CD14-positive monocyte (primary cell): ENCODE measurements at regions not wholly inside any gene's neighbourhood (a gene's known extent, or its start where the extent isn't known, plus 50 kb on each side); places are given as distances from the start of the nearest gene placed in this dataset.

ENCODE experiments used
- DNase-seq, 3 donors: peaks; one replicate each; pipeline ENCODE4 v3.0.0-alpha.2; 2011 to 2022
- H2AFZ ChIP-seq: 2 replicates; pipeline ENCODE4 v1.6.0; 2012; ENCODE audit warnings: mild to moderate bottlenecking, low read depth, low read length, inconsistent platforms; ENCODE audit not compliant: insufficient read depth, poor library complexity, severe bottlenecking
- H3K27ac ChIP-seq, 2 donors: 1 replicate in 1 of 2; 2 replicates in 1 of 2; pipeline ENCODE4 v1.5.1; 2012 to 2013; ENCODE audit warnings: low read length in 2 of 2, control low read depth in 1 of 2, inconsistent platforms in 1 of 2, low read depth in 1 of 2, mild to moderate bottlenecking in 1 of 2
- H3K27me3 ChIP-seq, 2 donors: one replicate each; pipeline versions ENCODE4 v1.6.0 to v1.6.1; 2011 to 2013; ENCODE audit warnings: low read length in 2 of 2; ENCODE audit not compliant: control insufficient read depth in 2 of 2, insufficient read depth in 2 of 2
- H3K36me3 ChIP-seq, 2 donors: replicated peaks in 1 of 2; 1 replicate in 1 of 2; 2 replicates in 1 of 2; pipeline versions ENCODE4 v1.5.1 to v1.6.1; 2012 to 2013; ENCODE audit warnings: low read length in 2 of 2, control low read depth in 1 of 2, inconsistent platforms in 1 of 2, mild to moderate bottlenecking in 1 of 2; ENCODE audit not compliant: insufficient read depth in 2 of 2, control insufficient read depth in 1 of 2
- H3K4me1 ChIP-seq, 2 donors: 1 replicate in 1 of 2; 2 replicates in 1 of 2; pipeline versions ENCODE4 v1.5.1 to v1.6.1; 2012 to 2013; ENCODE audit warnings: low read length in 2 of 2, control low read depth in 1 of 2, inconsistent platforms in 1 of 2, mild to moderate bottlenecking in 1 of 2, moderate library complexity in 1 of 2; ENCODE audit not compliant: insufficient read depth in 2 of 2, control insufficient read depth in 1 of 2
- H3K4me2 ChIP-seq: replicated peaks from 2 replicates; pipeline ENCODE3; 2012; ENCODE audit warnings: low read length, moderate library complexity, mild to moderate bottlenecking; ENCODE audit not compliant: poor library complexity, severe bottlenecking; ENCODE audit errors: extremely low read depth
- H3K4me3 ChIP-seq, 3 experiments: fragments of 200-600 bp in 1 of 3; sonication (generic) in 1 of 3; replicated peaks in 1 of 3; 1 replicate in 2 of 3; 2 replicates in 1 of 3; pipeline ENCODE4 v1.5.1; 2011 to 2013; ENCODE audit warnings: low read length in 3 of 3, mild to moderate bottlenecking in 3 of 3, control low read depth in 2 of 3, low read depth in 2 of 3, inconsistent platforms in 1 of 3, moderate library complexity in 1 of 3
- H3K79me2 ChIP-seq: 2 replicates; pipeline ENCODE4 v1.6.0; 2012; ENCODE audit warnings: mild to moderate bottlenecking, control low read depth, inconsistent platforms, low read length, moderate library complexity; ENCODE audit not compliant: insufficient read depth
- H3K9ac ChIP-seq: 2 replicates; pipeline ENCODE4 v1.6.0; 2017; ENCODE audit warnings: low read length, mild to moderate bottlenecking; ENCODE audit not compliant: insufficient read depth, poor library complexity, severe bottlenecking
- H3K9me3 ChIP-seq, 2 donors: replicated peaks in 1 of 2; 1 replicate in 1 of 2; 2 replicates in 1 of 2; pipeline versions ENCODE4 v1.5.1 to v1.6.1; 2012 to 2013; ENCODE audit warnings: low read length in 2 of 2, control low read depth in 1 of 2; ENCODE audit not compliant: control insufficient read depth in 1 of 2, insufficient read depth in 1 of 2
- H4K20me1 ChIP-seq: 2 replicates; pipeline ENCODE4 v1.6.0; 2012; ENCODE audit warnings: mild to moderate bottlenecking, low read length, control low read depth, moderate library complexity; ENCODE audit not compliant: insufficient read depth
- H3K27ac Mint-ChIP-seq, 7 donors: one replicate each; pipeline ENCODE4 v1.8.0; 2020; ENCODE audit warnings: mild to moderate bottlenecking in 7 of 7, mixed read lengths in 7 of 7, moderate library complexity in 6 of 7, inconsistent platforms in 2 of 7
- H3K27me3 Mint-ChIP-seq, 3 donors: one replicate each; pipeline ENCODE4 v1.8.0; 2021 to 2022; ENCODE audit warnings: low read depth in 3 of 3, mild to moderate bottlenecking in 3 of 3, mixed read lengths in 3 of 3, moderate library complexity in 3 of 3, inconsistent platforms in 1 of 3
- H3K36me3 Mint-ChIP-seq, 2 donors: one replicate each; pipeline ENCODE4 v1.8.0; 2020; ENCODE audit warnings: mixed read lengths in 2 of 2, inconsistent platforms in 1 of 2, mild to moderate bottlenecking in 1 of 2
- H3K4me1 Mint-ChIP-seq: one replicate; pipeline ENCODE4 v1.8.0; 2020; ENCODE audit warnings: mild to moderate bottlenecking, mixed read lengths
- H3K4me3 Mint-ChIP-seq, 2 donors: one replicate each; pipeline ENCODE4 v1.8.0; 2020; ENCODE audit warnings: mild to moderate bottlenecking in 2 of 2, mixed read lengths in 2 of 2, moderate library complexity in 1 of 2
- H3K9me3 Mint-ChIP-seq, 7 donors: one replicate each; pipeline ENCODE4 v1.8.0; 2020 to 2022; ENCODE audit warnings: mixed read lengths in 7 of 7, mild to moderate bottlenecking in 6 of 7, moderate library complexity in 6 of 7, inconsistent platforms in 2 of 7
- WGBS: methylation state at CpG from one replicate; pipeline ENCODE4 v1.1.5; 2013; ENCODE audit warnings: missing lambda C conversion rate; ENCODE audit not compliant: insufficient coverage; 5-methylcytosine and 5-hydroxymethylcytosine counted together
- intact Hi-C, 2 donors: fragments of 100-400 bp; cut with micrococcal nuclease; formaldehyde crosslinking; loops; one replicate each; pipeline versions ENCODE4 v1.15.0 to v1.15.1; 2023
- TF ChIP-seq, protein P1 (sequence below): fragments of 200-600 bp; IDR thresholded peaks from one replicate; pipeline ENCODE4 v1.8.0; 2022; ENCODE audit warnings: antibody characterized with exemption, mild to moderate bottlenecking

DNA sequence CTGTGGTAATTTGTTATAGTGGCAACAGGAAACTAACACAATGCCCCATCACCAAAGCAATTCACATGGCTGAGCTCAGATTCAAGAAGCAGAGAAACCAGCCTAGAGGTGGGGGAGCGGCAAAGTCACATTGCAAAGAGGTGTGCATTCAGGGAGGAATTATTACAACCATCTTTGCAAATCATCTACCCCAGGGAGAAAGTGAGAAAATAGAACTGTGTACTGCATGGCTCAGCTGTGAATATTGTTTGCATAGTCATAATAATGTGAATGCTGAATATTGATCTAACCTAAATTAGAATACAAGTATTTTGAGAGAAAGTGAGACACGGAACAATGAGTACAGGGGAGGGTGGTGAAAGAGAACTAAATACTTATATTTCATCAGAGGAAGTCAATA is 387.9 kb downstream of the BCOR start:
- Histone ChIP-seq H3K4me2 (no peak overlapping the region), H3K27ac (no peak overlapping the region), H4K20me1 (no peaks in the 10 kb centered on the region), H3K9ac (no peak overlapping the region), H3K79me2 (no peaks in the 10 kb centered on the region), H3K4me3 (no peak overlapping the region), H3K9me3 (no peaks in the 10 kb centered on the region), H3K4me1 (no peaks in the 10 kb centered on the region), H3K27me3 (peaks cover 0 to 3% of the 10 kb centered on the region in 2 donors), H2AFZ (no peak overlapping the region), H3K36me3 (no peaks in the 10 kb centered on the region)
- Mint-ChIP-seq H3K27me3 (peaks cover 0 to 8% (median 0%) of the 10 kb centered on the region in 3 donors), H3K4me1 (peaks cover 4% of the 10 kb centered on the region), H3K36me3 (no peaks in the 10 kb centered on the region), H3K4me3 (no peak overlapping the region), H3K9me3 (peaks cover 0 to 4% (median 0%) of the 10 kb centered on the region in 7 donors), H3K27ac (no peak overlapping the region)
- TF ChIP-seq, protein P1, sequence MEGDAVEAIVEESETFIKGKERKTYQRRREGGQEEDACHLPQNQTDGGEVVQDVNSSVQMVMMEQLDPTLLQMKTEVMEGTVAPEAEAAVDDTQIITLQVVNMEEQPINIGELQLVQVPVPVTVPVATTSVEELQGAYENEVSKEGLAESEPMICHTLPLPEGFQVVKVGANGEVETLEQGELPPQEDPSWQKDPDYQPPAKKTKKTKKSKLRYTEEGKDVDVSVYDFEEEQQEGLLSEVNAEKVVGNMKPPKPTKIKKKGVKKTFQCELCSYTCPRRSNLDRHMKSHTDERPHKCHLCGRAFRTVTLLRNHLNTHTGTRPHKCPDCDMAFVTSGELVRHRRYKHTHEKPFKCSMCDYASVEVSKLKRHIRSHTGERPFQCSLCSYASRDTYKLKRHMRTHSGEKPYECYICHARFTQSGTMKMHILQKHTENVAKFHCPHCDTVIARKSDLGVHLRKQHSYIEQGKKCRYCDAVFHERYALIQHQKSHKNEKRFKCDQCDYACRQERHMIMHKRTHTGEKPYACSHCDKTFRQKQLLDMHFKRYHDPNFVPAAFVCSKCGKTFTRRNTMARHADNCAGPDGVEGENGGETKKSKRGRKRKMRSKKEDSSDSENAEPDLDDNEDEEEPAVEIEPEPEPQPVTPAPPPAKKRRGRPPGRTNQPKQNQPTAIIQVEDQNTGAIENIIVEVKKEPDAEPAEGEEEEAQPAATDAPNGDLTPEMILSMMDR = no peak
- no CpG with 5 or more reads among the region's 2 CpGs for WGBS
- intact Hi-C loops = no loop called here
- no peak for DNase-seq

DNA sequence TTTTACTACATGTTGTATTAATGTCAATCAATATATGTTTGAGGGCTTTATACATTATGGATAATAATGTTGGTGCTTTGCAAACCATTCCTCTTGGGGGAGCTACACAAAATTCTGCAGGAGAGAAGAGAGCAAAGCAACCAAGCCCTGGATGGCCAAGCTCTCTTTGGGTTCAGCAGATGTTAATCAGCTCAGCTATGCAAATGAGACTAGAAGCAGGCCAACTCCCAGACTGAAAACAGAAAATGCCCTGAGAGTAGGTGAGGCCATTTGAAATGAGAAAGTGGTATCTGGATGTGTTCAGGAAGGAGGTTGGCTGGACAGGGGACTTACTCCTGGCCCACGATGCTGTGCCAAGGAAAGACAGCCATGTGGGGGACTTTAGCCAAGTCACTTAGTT is 387.0 kb downstream of the BCOR start:
- H3K36me3 Mint-ChIP-seq = no peaks in the 10 kb centered on the region
- no peaks in the 10 kb centered on the region for H3K4me1 ChIP-seq
- no peak overlapping the region for H3K9ac ChIP-seq
- WGBS = no CpG with 5 or more reads among the region's 1 CpG
- no peak overlapping the region for H3K27ac ChIP-seq
- H3K4me2 ChIP-seq = no peak overlapping the region
- H3K27ac Mint-ChIP-seq = no peak overlapping the region
- no peaks in the 10 kb centered on the region for H3K36me3 ChIP-seq
- H3K9me3 ChIP-seq = no peaks in the 10 kb centered on the region
- no peak overlapping the region for H3K4me3 ChIP-seq
- TF ChIP-seq, protein P1 = no peak
- no peak for DNase-seq
- H3K79me2 ChIP-seq = no peaks in the 10 kb centered on the region
- H3K4me3 Mint-ChIP-seq = no peak overlapping the region
- H3K9me3 Mint-ChIP-seq = peaks cover 0 to 4% (median 0%) of the 10 kb centered on the region in 7 donors
- no peaks in the 10 kb centered on the region for H4K20me1 ChIP-seq
- intact Hi-C loops = no loop called here
- peaks cover 4% of the 10 kb centered on the region for H3K4me1 Mint-ChIP-seq
- H3K27me3 ChIP-seq = peaks cover 0 to 3% of the 10 kb centered on the region in 2 donors
- H3K27me3 Mint-ChIP-seq = peaks cover 0 to 8% (median 0%) of the 10 kb centered on the region in 3 donors
- no peak overlapping the region for H2AFZ ChIP-seq
